Suprapubic skin (tissue), 4 donors: ENCODE measurements at regions not wholly inside any gene's neighbourhood (a gene's known extent, or its start where the extent isn't known, plus 50 kb on each side); places are given as distances from the start of the nearest gene placed in this dataset.

Experiments
- CTCF ChIP-seq, 2 donors: fragments of 200-600 bp in 1 of 2; fragments of 450-650 bp in 1 of 2; sonication (generic) in 1 of 2; IDR thresholded peaks; one replicate each; pipeline ENCODE4 v1.5.1; 2016 to 2019; ENCODE audit warnings: antibody characterized with exemption in 2 of 2, mild to moderate bottlenecking in 1 of 2, moderate library complexity in 1 of 2
- EP300 ChIP-seq: sonication (generic); formaldehyde crosslinking; IDR thresholded peaks from one replicate; pipeline ENCODE4 v1.6.1; 2017; ENCODE audit warnings: antibody characterized with exemption
- POLR2A ChIP-seq, 2 donors: fragments of 450-650 bp; IDR thresholded peaks; one replicate each; pipeline ENCODE4 v1.6.1; 2017; ENCODE audit warnings: antibody characterized with exemption in 2 of 2, mild to moderate bottlenecking in 2 of 2, moderate library complexity in 2 of 2
- POLR2AphosphoS5 ChIP-seq, 3 donors: sonication (generic); formaldehyde crosslinking; IDR thresholded peaks; one replicate each; pipeline ENCODE4 v1.6.1; 2017; ENCODE audit warnings: antibody characterized with exemption in 3 of 3

GRCh38 chr10:92761571-92761970 is 71.8 kb downstream of the HHEX start:
- no peak for TF ChIP-seq CTCF (IDR thresholded peaks at IDR 0.05)
- no peak for TF ChIP-seq EP300
- no peak for TF ChIP-seq POLR2A (IDR thresholded peaks at IDR 0.05)
- TF ChIP-seq POLR2AphosphoS5 (IDR thresholded peaks at IDR 0.05): no peak
